Epithelial cell of esophagus (primary cell): ENCODE measurements at regions not wholly inside any gene's neighbourhood (a gene's known extent, or its start where the extent isn't known, plus 50 kb on each side); places are given as distances from the start of the nearest gene placed in this dataset.

Experiments used
- DNase-seq: peaks from one replicate; pipeline ENCODE4 v3.0.0; 2010; ENCODE audit warnings: low read depth
- H3K4me3 ChIP-seq: 2 replicates; pipeline ENCODE4 v1.5.1; 2011; ENCODE audit warnings: mild to moderate bottlenecking, low read length, control low read depth
- CTCF ChIP-seq: IDR thresholded peaks from 2 replicates; pipeline ENCODE4 v1.5.1; 2011; ENCODE audit warnings: low read depth, mild to moderate bottlenecking, low read length, control low read depth, inconsistent platforms; ENCODE audit not compliant: insufficient read depth; ENCODE audit errors: missing control alignments

GRCh38 chr6:153804755-153805330, 234.2 kb upstream of the OPRM1 start:
- no peak for DNase-seq

GRCh38 chr6:153801917-153802316, 237.1 kb upstream of the OPRM1 start:
- TF ChIP-seq CTCF = no peak
- DNase-seq = no peak
- H3K4me3 ChIP-seq = no peak overlapping the region

More at GRCh38 chr6:153804755-153805330, 234.2 kb upstream of the OPRM1 start:
- no peak for TF ChIP-seq CTCF
- H3K4me3 ChIP-seq = no peak overlapping the region

- TF ChIP-seq CTCF = no peak
- no peak overlapping the region for H3K4me3 ChIP-seq
- DNase-seq = no peak
These were observed 238.4 kb upstream of the OPRM1 start for GRCh38 chr6:153800580-153801188.

- no peak for TF ChIP-seq CTCF
- no peak overlapping the region for H3K4me3 ChIP-seq
- DNase-seq = peak; percentile 9
These were observed 248.1 kb upstream of the OPRM1 start for GRCh38 chr6:153790876-153791473.

GRCh38 chr6:153790048-153790447, 249.0 kb upstream of the OPRM1 start:
- H3K4me3 ChIP-seq = no peak overlapping the region
- peak; percentile 85 for DNase-seq
- TF ChIP-seq CTCF = peak; percentile 14

GRCh38 chr6:153787341-153787606, 251.8 kb upstream of the OPRM1 start:
- H3K4me3 ChIP-seq = no peak overlapping the region
- no peak for TF ChIP-seq CTCF
- no peak for DNase-seq

GRCh38 chr6:153781306-153781705, 257.7 kb upstream of the OPRM1 start:
- no peak for DNase-seq
- H3K4me3 ChIP-seq = no peak overlapping the region
- no peak for TF ChIP-seq CTCF
